ENCODE measurements at regions not wholly inside any gene's neighbourhood (a gene's known extent, or its start where the extent isn't known, plus 50 kb on each side); places are given as distances from the start of the nearest gene placed in this dataset.

- TF ChIP-seq POLR2AphosphoS5 (IDR thresholded peaks at IDR 0.05) (no peak), POLR2A (IDR thresholded peaks at IDR 0.05) (no peak), CTCF (IDR thresholded peaks at IDR 0.05 in 8 of 11, conservative IDR thresholded peaks at IDR 0.05 in 3 of 11) (no peak)
Measured at GRCh38 chr2:18009891-18010290, 131.4 kb downstream of the KCNS3 start.

Measured in spleen (tissue), 7 donors.